Kidney (tissue), 13 donors: ENCODE measurements at regions not wholly inside any gene's neighbourhood (a gene's known extent, or its start where the extent isn't known, plus 50 kb on each side); places are given as distances from the start of the nearest gene placed in this dataset.

Experiments used
- DNase-seq, 5 donors: peaks; one replicate each; pipeline ENCODE4 v3.0.0-alpha.2; 2013 to 2020
- FAIRE-seq: peaks from 2 replicates; lab custom pipeline; 2012; peaks lifted over from hg19 to GRCh38; lab: Jason Lieb, UNC
- H3K27ac ChIP-seq, 2 donors: one replicate each; pipeline ENCODE4 v1.7.0; 2013; ENCODE audit warnings: low read depth in 2 of 2, low read length in 2 of 2, inconsistent platforms in 1 of 2
- H3K27me3 ChIP-seq: one replicate; pipeline ENCODE4 v1.7.1; 2013; ENCODE audit warnings: low read length, inconsistent platforms; ENCODE audit not compliant: control insufficient read depth, insufficient read depth
- H3K36me3 ChIP-seq, 3 donors: one replicate each; pipeline versions ENCODE4 v1.7.0 to v1.7.1; 2013; ENCODE audit warnings: low read length in 3 of 3, control low read depth in 1 of 3, inconsistent platforms in 1 of 3; ENCODE audit not compliant: insufficient read depth in 3 of 3, control insufficient read depth in 2 of 3
- H3K4me1 ChIP-seq, 3 donors: one replicate each; pipeline versions ENCODE4 v1.7.0 to v1.7.1; 2013; ENCODE audit warnings: low read length in 3 of 3, inconsistent platforms in 1 of 3, low read depth in 1 of 3; ENCODE audit not compliant: control insufficient read depth in 2 of 3, insufficient read depth in 2 of 3
- H3K4me3 ChIP-seq, 3 donors: one replicate each; pipeline versions ENCODE4 v1.7.0 to v1.8.1; 2013; ENCODE audit warnings: low read length in 3 of 3, control low read depth in 1 of 3, inconsistent platforms in 1 of 3
- H3K9ac ChIP-seq, 3 donors: one replicate each; pipeline versions ENCODE4 v1.7.0 to v1.7.1; 2013; ENCODE audit warnings: low read length in 3 of 3, control low read depth in 1 of 3, inconsistent platforms in 1 of 3
- H3K9me3 ChIP-seq, 3 donors: one replicate each; pipeline versions ENCODE4 v1.7.0 to v1.7.1; 2013; ENCODE audit warnings: low read length in 3 of 3, control low read depth in 1 of 3, inconsistent platforms in 1 of 3; ENCODE audit not compliant: control insufficient read depth in 2 of 3, insufficient read depth in 1 of 3
- CTCF ChIP-seq: IDR thresholded peaks from 3 replicates; pipeline ENCODE4 v1.5.1; 2012; ENCODE audit warnings: mild to moderate bottlenecking, moderate library complexity, borderline replicate concordance; ENCODE audit not compliant: insufficient read depth; ENCODE audit errors: extremely low read depth
- intact Hi-C: fragments of 100-400 bp; cut with DNase I; formaldehyde crosslinking; loops from one replicate; pipeline ENCODE4 v1.11.1; 2022
- donor health status: control.
- donor health status: control.
- donor health status: control.
- donor health status: control.
- donor health status: control.
- donor health status: DM: yes; HTN: yes; CAD: no.
- donor health status: Normal renal cell carcinoma (clear cell type).

- Histone ChIP-seq H3K27ac (no peak overlapping the region), H3K4me3 (no peak overlapping the region), H3K27me3 (no peaks in the 10 kb centered on the region), H3K9me3 (no peaks in the 10 kb centered on the region), H3K36me3 (no peaks in the 10 kb centered on the region), H3K9ac (no peak overlapping the region), H3K4me1 (no peaks in the 10 kb centered on the region)
- intact Hi-C loops = no loop called here
- DNase-seq (no peak), FAIRE-seq (no peak)
- TF ChIP-seq CTCF = no peak
Observed at GRCh38 chr10:128473396-128473795, 347.2 kb upstream of the MKI67 start.

- no peak for FAIRE-seq
- H3K27me3 ChIP-seq = no peaks in the 10 kb centered on the region
- intact Hi-C loops = no loop called here
- no peak overlapping the region for H3K4me3 ChIP-seq
- H3K36me3 ChIP-seq = no peaks in the 10 kb centered on the region
- no peak for TF ChIP-seq CTCF
- H3K4me1 ChIP-seq = no peaks in the 10 kb centered on the region
- H3K9ac ChIP-seq = no peak overlapping the region
- no peak overlapping the region for H3K27ac ChIP-seq
- no peak for DNase-seq
- H3K9me3 ChIP-seq = no peaks in the 10 kb centered on the region
Observed at GRCh38 chr10:128473911-128474310, 347.7 kb upstream of the MKI67 start.

GRCh38 chr10:128474571-128474970, 348.3 kb upstream of the MKI67 start:
- no peak overlapping the region for H3K9ac ChIP-seq
- no peaks in the 10 kb centered on the region for H3K4me1 ChIP-seq
- intact Hi-C loops = no loop called here
- H3K27me3 ChIP-seq = no peaks in the 10 kb centered on the region
- H3K9me3 ChIP-seq = no peaks in the 10 kb centered on the region
- no peak for FAIRE-seq
- DNase-seq = no peak
- H3K4me3 ChIP-seq = no peak overlapping the region
- no peaks in the 10 kb centered on the region for H3K36me3 ChIP-seq
- H3K27ac ChIP-seq = no peak overlapping the region
- no peak for TF ChIP-seq CTCF

- no peak overlapping the region for H3K27ac ChIP-seq
- peaks cover 5% of the 10 kb centered on the region for H3K27me3 ChIP-seq
- H3K9ac ChIP-seq = no peak overlapping the region
- DNase-seq = peak in 2 of 5 donors; percentile 20 to 39
- H3K36me3 ChIP-seq = no peaks in the 10 kb centered on the region
- FAIRE-seq = no peak
- H3K9me3 ChIP-seq = no peaks in the 10 kb centered on the region
- H3K4me3 ChIP-seq = no peak overlapping the region
- TF ChIP-seq CTCF = no peak
- H3K4me1 ChIP-seq = no peaks in the 10 kb centered on the region
- intact Hi-C loops = no loop called here
Observed at GRCh38 chr10:128475686-128476367, 349.6 kb upstream of the MKI67 start.
